Right cardiac atrium (tissue), 5 donors: ENCODE measurements at regions not wholly inside any gene's neighbourhood (a gene's known extent, or its start where the extent isn't known, plus 50 kb on each side); places are given as distances from the start of the nearest gene placed in this dataset.
A peak's percentile ranks its signal among the peaks of the same experiment; 100 is the strongest.

Experiments used
- ATAC-seq, 2 donors: fragments of 200-7000 bp; cut with Tn5 transposase; one replicate each; pipeline versions ENCODE4 v1.8.0 to v1.9.1; 2020; ENCODE audit warnings: moderate library complexity in 2 of 2, mild to moderate bottlenecking in 1 of 2
- DNase-seq, 3 donors: peaks; one replicate each; pipeline ENCODE4 v3.0.0-alpha.2; 2020
- H3K27ac ChIP-seq: one replicate; pipeline ENCODE4 v1.5.1; 2013; ENCODE audit warnings: mild to moderate bottlenecking, low read length, control low read depth, moderate library complexity
- H3K27me3 ChIP-seq: one replicate; pipeline ENCODE4 v1.6.1; 2013; ENCODE audit not compliant: control insufficient read depth, insufficient read depth
- H3K4me1 ChIP-seq: one replicate; pipeline ENCODE4 v1.6.1; 2013; ENCODE audit warnings: low read length; ENCODE audit not compliant: control insufficient read depth, insufficient read depth
- H3K4me3 ChIP-seq: one replicate; pipeline ENCODE4 v1.5.1; 2013; ENCODE audit warnings: low read length, control low read depth
- H3K9me3 ChIP-seq: one replicate; pipeline ENCODE4 v1.6.1; 2013; ENCODE audit warnings: low read length; ENCODE audit not compliant: control insufficient read depth
- WGBS: extraction: QIAGEN DNeasy Blood & Tissue Kit; methylation state at CpG from one replicate; pipeline ENCODE4 v1.1.7; 2013; 5-methylcytosine and 5-hydroxymethylcytosine counted together
- intact Hi-C, 4 donors: fragments of 100-400 bp; cut with DNase I; formaldehyde crosslinking; loops; one replicate each; pipeline versions ENCODE4 v1.11.0 to v1.14.0; 2022 to 2023
- donor health status: healthy with polysubstance abuse.
- donor health status: DM: no; HTN: yes; CAD: no.
- donor health status: DM: no; HTN: no; CAD: no.
- donor health status: DM: no; HTN: yes; CAD: no; lungs with severe emphysema.
- donor health status: DM: yes; HTN: yes; CAD: no.

DNA sequence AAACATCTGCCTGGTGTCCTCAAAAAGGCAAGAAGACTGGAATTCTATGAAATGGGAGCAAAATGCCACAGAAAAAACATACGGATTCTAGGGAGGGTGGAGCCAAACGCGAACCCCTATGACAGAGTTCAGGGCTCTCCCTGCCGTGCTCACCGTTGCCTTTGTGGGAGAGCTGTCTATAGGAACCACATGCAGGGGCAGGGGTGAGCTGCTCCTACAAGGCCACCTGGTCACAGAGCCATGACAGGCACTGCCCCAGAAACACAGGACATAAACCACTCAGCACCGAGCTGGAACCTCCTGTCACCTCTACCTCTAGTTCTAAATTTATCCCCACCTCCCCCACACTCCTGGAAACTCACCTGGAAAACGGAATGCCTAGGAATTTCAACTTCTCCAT, 155.1 kb upstream of the ZNF32 start:
- DNase-seq (no peak), ATAC-seq (no peak)
- H3K27ac ChIP-seq, result no peak overlapping the region
- H3K9me3 ChIP-seq, result no peaks in the 10 kb centered on the region
- WGBS, result 85% methylated on average over 7 of the region's 7 CpGs
- intact Hi-C loops, result no loop called here
- H3K4me1 ChIP-seq, result no peaks in the 10 kb centered on the region
- H3K4me3 ChIP-seq, result no peak overlapping the region
- H3K27me3 ChIP-seq, result no peaks in the 10 kb centered on the region

DNA sequence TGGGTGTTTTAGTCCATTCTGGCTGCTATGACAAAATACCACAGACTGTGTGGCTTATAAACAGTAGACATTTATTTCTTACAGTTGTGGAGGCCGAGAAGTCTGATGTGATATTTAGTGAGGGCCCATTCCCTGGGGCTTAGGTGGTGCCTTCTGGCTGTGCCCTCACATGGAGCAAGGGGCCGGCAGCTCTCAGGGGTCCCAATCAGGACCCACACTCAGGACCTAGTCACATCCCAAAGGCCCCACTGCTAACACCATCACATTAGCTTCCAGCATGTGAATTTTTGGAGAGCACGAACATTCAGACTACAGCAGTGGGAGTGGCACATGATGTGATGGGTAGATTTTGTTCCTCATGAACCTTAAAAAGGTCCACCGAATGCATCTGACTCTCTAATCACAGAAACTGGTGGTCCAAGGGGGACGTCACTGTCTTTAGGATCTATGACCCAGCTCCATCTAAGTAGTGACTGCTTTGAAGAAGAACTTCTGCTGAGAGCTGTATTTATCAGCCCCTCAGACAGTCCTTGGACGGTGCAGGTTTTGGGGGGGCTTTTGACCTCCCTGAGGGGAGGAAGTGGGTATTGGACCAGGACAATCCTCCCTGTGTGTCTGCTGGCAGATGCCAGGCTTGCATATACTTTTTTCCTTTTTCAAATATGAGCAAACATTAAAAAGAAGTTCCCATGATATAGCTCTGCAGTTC, 154.5 kb upstream of the ZNF32 start:
- no peak for ATAC-seq
- Histone ChIP-seq H3K27me3 (no peaks in the 10 kb centered on the region), H3K27ac (no peak overlapping the region), H3K9me3 (no peaks in the 10 kb centered on the region), H3K4me3 (no peak overlapping the region), H3K4me1 (no peaks in the 10 kb centered on the region)
- WGBS, result 93% methylated on average over 6 of the region's 6 CpGs
- intact Hi-C loops, result no loop called here
- no peak for DNase-seq

DNA sequence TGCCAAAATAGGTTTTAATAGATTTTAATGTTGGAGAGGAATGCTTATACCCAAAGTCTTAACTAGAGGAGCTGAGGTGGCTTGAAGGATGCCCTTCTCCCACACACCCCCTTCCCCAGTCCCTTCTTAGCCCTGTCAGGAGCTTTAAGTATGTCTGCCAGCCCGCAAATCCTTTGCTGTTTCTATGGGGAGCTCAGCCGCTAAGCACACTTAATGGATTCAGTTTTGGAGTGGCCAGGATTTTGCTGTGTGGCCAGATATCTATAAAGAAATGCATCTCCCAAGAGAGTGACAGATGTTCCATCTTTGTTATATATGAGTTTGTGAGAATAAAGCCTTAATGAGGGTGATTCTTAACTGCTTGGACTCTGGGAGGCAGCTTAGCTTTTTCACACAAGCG, 152.9 kb upstream of the ZNF32 start:
- DNase-seq (no peak), ATAC-seq (no peak)
- Histone ChIP-seq H3K4me1 (no peaks in the 10 kb centered on the region), H3K4me3 (no peak overlapping the region), H3K27ac (no peak overlapping the region), H3K9me3 (no peaks in the 10 kb centered on the region), H3K27me3 (no peaks in the 10 kb centered on the region)
- 96% methylated on average over 3 of the region's 3 CpGs for WGBS
- intact Hi-C loops, result no loop called here

DNA sequence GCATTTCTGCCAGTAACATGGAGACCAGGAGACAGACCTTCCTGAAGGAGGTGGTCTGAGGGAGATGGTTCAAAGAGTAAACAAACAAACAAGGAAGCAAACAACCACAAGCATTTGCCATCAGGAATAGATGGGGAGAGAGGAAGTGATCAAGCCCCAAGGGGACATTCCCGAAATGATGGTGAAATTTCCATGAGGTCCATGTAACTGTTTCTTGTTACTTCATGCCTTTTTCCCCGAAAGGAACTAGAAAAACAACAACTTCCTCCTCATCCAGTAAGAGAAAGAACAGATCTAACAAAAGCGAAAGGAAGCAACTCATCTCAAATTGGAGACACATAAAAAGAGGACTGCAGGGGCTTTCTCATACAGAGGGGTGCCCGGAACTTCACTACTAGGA, 152.5 kb upstream of the ZNF32 start:
- WGBS, result 61% methylated on average over 4 of the region's 4 CpGs
- DNase-seq, result no peak
- no peak overlapping the region for H3K27ac ChIP-seq
- H3K4me1 ChIP-seq, result no peaks in the 10 kb centered on the region
- no peaks in the 10 kb centered on the region for H3K27me3 ChIP-seq
- no peaks in the 10 kb centered on the region for H3K9me3 ChIP-seq
- no peak overlapping the region for H3K4me3 ChIP-seq
- intact Hi-C loops, result no loop called here
- no peak for ATAC-seq

DNA sequence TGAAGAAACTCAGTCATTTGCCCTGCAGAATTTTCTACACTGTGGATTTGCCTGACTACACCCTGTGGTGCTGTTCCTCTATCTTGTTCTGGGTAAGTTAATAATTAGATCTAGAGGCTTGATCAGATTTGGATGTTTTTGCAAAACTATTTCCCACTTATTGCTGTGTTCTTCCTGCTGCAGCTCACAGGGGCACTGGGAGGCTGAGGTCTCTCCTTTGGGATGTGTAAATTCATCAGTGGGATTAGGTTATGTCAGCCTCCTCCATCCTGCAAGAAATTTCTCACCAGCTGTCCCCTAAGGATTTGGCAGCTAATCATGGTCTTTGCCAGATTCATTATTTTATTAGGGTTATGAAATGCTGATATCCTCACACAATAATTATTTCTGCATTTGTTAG, 148.1 kb upstream of the ZNF32 start:
- no peak for ATAC-seq
- peaks cover 3% of the 10 kb centered on the region for H3K4me1 ChIP-seq
- H3K27ac ChIP-seq, result no peak overlapping the region
- H3K4me3 ChIP-seq, result no peak overlapping the region
- H3K27me3 ChIP-seq, result no peaks in the 10 kb centered on the region
- DNase-seq, result no peak
- intact Hi-C loops, result no loop called here
- H3K9me3 ChIP-seq, result no peaks in the 10 kb centered on the region

DNA sequence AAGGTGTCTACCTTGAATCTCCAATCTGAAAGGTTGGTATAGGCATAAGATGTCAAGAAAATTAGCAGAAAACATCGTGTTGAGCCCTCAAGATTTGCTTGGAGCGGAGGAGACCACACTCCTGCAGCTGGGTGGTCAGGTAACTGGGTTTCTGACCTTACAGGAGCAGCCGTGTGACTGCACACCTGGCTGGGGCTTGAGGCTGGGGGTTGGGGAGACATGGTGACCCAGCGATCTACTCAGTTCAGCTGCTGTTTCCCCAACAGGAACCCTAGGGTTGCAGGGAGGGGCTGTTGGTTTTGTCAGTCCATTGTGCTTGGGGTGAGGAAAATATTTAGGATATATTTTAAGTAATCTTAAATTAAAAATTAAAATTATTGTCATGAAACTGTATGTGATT, 147.0 kb upstream of the ZNF32 start:
- Histone ChIP-seq H3K4me3 (no peak overlapping the region), H3K9me3 (no peaks in the 10 kb centered on the region), H3K27ac (no peak overlapping the region), H3K27me3 (no peaks in the 10 kb centered on the region), H3K4me1 (peaks cover 9% of the 10 kb centered on the region)
- intact Hi-C loops, result no loop called here
- DNase-seq, result no peak
- WGBS, result 95% methylated on average over 4 of the region's 4 CpGs
- ATAC-seq, result no peak

DNA sequence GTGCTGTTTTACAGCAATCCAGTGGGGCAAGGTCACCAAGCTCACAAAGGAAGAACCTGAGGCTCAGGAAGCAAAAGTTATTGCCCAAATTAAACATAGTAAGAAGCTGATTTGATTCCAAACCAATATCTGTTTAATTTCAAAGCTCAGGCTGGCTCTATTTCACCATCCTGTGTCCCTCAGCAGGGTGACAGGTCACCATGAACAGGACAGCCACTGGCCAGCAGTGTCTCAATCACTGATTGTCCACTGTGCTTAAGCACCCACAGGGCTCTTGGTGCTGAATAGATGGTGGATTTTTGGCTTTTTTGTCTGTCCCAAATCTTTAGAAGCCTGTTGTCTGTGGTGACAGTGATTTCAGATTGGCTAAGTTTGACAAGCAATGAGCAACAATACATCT, 146.4 kb upstream of the ZNF32 start:
- no peaks in the 10 kb centered on the region for H3K27me3 ChIP-seq
- no peak overlapping the region for H3K4me3 ChIP-seq
- DNase-seq, result no peak
- ATAC-seq, result no peak
- no peak overlapping the region for H3K27ac ChIP-seq
- H3K9me3 ChIP-seq, result no peaks in the 10 kb centered on the region
- intact Hi-C loops, result no loop called here
- H3K4me1 ChIP-seq, result peaks cover 9% of the 10 kb centered on the region

DNA sequence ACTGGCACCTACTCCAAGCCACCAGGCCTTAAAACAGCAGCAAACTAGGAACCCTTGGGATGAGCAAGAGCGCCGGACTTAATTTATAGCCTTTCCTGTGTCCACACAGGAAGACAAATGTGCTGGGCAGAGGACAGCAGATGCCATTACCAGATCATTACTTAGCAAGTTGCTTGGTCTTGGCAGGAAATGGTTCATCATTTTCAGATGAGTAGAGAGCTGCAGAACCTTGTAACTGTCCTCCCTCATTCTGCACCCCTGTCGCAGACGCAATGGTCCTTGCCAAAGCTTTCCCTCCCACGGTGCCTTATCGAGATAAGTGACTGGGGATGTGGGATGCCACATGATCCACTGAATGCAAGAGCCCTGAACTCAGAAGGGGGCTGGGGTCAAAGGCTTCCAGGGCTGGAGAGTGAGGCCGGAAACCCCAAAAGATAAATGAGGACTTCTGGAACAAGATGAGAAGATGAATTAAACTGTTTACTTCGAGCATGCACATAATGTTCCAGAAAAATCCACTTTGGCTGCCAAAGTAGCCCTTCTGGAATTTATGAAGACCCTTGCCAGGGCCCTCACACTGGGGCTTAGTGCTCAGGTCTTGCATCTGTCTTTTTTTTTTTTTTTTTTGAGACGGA, 145.6 kb upstream of the ZNF32 start:
- no peak overlapping the region for H3K4me3 ChIP-seq
- H3K27ac ChIP-seq, result peak overlapping the region; percentile 17
- ATAC-seq, result peak; percentile 43 to 75
- no peaks in the 10 kb centered on the region for H3K27me3 ChIP-seq
- H3K4me1 ChIP-seq, result peaks cover 9% of the 10 kb centered on the region
- WGBS, result 53% methylated on average over 9 of the region's 9 CpGs
- H3K9me3 ChIP-seq, result no peaks in the 10 kb centered on the region
- intact Hi-C loops, result no loop called here
- peak in 1 of 3 donors; percentile 74 for DNase-seq

DNA sequence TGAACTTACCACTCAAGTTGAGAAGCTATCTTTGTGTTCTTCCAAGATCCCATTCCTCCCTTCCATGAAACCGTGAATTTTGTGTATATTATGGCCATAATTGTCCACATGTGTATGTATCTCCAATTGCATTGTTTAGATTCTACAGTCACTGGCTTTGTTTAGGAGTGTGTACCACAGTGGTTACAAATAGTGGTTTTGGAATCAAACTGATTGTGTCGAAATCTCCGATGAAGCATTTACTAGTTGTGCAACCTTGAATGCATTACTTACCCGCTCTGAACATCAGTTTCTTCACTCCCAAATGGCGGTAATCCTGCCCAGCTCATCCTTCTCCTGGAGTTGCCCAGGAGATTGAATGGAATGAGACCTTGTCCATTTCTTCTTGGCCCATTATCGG, 145.0 kb upstream of the ZNF32 start:
- H3K27me3 ChIP-seq, result no peaks in the 10 kb centered on the region
- WGBS, result 89% methylated on average over 6 of the region's 6 CpGs
- no peaks in the 10 kb centered on the region for H3K9me3 ChIP-seq
- H3K27ac ChIP-seq, result no peak overlapping the region
- H3K4me3 ChIP-seq, result no peak overlapping the region
- peaks cover 9% of the 10 kb centered on the region for H3K4me1 ChIP-seq
- ATAC-seq (no peak), DNase-seq (no peak)
- intact Hi-C loops, result no loop called here

DNA sequence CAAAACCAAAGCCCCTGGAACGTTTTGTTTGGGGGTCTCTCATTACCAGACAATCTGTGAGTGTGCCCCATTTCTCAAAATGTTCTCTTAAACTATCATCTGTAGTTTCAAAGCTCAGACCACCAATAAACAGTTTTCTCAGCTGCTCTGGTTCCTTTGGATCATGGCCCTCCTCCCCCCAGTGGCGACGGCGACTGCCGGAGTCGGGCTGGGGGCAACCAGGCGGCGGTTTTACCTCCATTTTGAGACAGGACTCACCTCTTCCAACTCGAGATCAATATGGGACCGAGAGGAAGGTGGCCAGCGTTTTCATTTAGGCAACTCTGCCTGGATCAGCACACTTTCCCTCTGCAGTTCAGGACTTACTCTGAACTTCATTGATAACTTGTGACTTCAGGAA, 141.5 kb upstream of the ZNF32 start:
- Histone ChIP-seq H3K9me3 (no peaks in the 10 kb centered on the region), H3K4me3 (no peak overlapping the region), H3K4me1 (peaks cover 11% of the 10 kb centered on the region), H3K27me3 (no peaks in the 10 kb centered on the region), H3K27ac (no peak overlapping the region)
- DNase-seq (no peak), ATAC-seq (no peak)
- intact Hi-C loops, result no loop called here
- WGBS, result 93% methylated on average over 11 of the region's 11 CpGs

DNA sequence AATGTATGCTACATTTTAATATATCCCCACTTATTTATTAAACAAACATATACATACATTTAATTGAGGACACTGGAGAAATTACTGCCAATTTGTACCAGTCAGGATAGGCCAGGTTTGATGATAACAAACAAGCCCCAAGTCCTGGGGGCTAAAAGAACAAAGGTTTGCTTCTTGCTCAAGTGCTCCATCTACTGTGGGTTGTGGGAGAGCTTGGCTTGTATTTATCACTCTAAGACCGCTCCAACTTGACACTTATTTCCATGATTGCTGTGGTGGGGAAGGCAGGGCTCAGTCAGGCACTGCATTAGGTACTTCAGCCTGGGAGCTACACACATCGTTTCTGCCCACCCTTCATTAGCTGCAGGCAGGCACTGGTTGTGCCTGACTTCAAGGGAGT, 136.6 kb upstream of the ZNF32 start:
- intact Hi-C loops, result no loop called here
- peaks cover 4% of the 10 kb centered on the region for H3K4me1 ChIP-seq
- H3K9me3 ChIP-seq, result no peaks in the 10 kb centered on the region
- no peak overlapping the region for H3K4me3 ChIP-seq
- no peaks in the 10 kb centered on the region for H3K27me3 ChIP-seq
- WGBS, result 70% methylated on average over 2 of the region's 2 CpGs
- H3K27ac ChIP-seq, result no peak overlapping the region
- ATAC-seq (peak; percentile 40 to 51), DNase-seq (no peak)

DNA sequence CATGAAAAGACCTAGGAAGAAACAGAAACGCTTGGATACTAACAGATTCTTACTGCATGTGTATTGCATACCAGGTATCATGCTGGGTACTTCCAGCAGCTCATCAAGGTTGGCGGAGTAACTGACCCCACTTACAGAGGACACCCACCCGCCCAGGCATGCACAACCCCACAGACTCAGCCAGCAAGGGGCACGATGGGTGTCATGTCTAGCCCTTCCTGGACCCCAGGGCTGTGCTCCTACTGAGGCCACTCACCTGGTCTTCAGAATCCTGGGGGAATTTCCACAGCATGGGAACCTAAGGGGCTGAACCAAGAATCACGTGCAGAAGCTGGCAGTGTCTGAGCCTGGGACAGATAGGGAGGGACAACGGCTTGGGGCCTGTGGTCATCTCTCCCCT, 134.1 kb upstream of the ZNF32 start:
- Histone ChIP-seq H3K9me3 (no peaks in the 10 kb centered on the region), H3K27me3 (no peaks in the 10 kb centered on the region), H3K27ac (no peak overlapping the region), H3K4me3 (no peak overlapping the region), H3K4me1 (peaks cover 4% of the 10 kb centered on the region)
- DNase-seq, result no peak
- intact Hi-C loops, result no loop called here
- no peak for ATAC-seq
- WGBS, result 96% methylated on average over 6 of the region's 6 CpGs
